Stimulated activated CD4-positive, alpha-beta T cell treated with anti-CD3 and anti-CD28 coated beads, Interleukin-2, amount 100 ng/mL, for 48 hours (primary cell): ENCODE measurements at regions not wholly inside any gene's neighbourhood (a gene's known extent, or its start where the extent isn't known, plus 50 kb on each side); places are given as distances from the start of the nearest gene placed in this dataset.

Experiments
- DNase-seq, 2 donors: peaks; one replicate each; pipeline ENCODE4 v3.0.0-alpha.2; 2020

- DNase-seq, result no peak
Measured at GRCh38 chr2:128714851-128715312, 396.2 kb upstream of the HS6ST1 start.

GRCh38 chr2:128715360-128715759 lies 396.7 kb upstream of the HS6ST1 start:
- no peak for DNase-seq

GRCh38 chr2:128716299-128716721 lies 397.6 kb upstream of the HS6ST1 start:
- DNase-seq, result no peak

- DNase-seq, result no peak
Measured at GRCh38 chr2:128717758-128718710, 399.4 kb upstream of the HS6ST1 start.

GRCh38 chr2:128720080-128721022 lies 401.7 kb upstream of the HS6ST1 start:
- DNase-seq, result no peak

GRCh38 chr2:128721096-128721495 lies 402.4 kb upstream of the HS6ST1 start:
- no peak for DNase-seq

GRCh38 chr2:128722489-128722888 lies 403.8 kb upstream of the HS6ST1 start:
- DNase-seq, result no peak

GRCh38 chr2:128724547-128724946 lies 405.9 kb upstream of the HS6ST1 start:
- DNase-seq, result no peak

GRCh38 chr2:128724972-128725371 lies 406.3 kb upstream of the HS6ST1 start:
- no peak for DNase-seq

- no peak for DNase-seq
Measured at GRCh38 chr2:128726236-128726635, 407.6 kb upstream of the HS6ST1 start.

- DNase-seq, result no peak
Measured at GRCh38 chr2:128726911-128727310, 408.2 kb upstream of the HS6ST1 start.

- no peak for DNase-seq
Measured at GRCh38 chr2:128727404-128727803, 408.7 kb upstream of the HS6ST1 start.

GRCh38 chr2:128727914-128728313 lies 409.2 kb upstream of the HS6ST1 start:
- no peak for DNase-seq

- no peak for DNase-seq
Measured at GRCh38 chr2:128729051-128729450, 410.4 kb upstream of the HS6ST1 start.

- DNase-seq, result no peak
Measured at GRCh38 chr2:128731994-128732650, 413.5 kb upstream of the HS6ST1 start.

GRCh38 chr2:128732976-128733431 lies 414.3 kb upstream of the HS6ST1 start:
- no peak for DNase-seq

GRCh38 chr2:128733450-128733849 lies 414.8 kb upstream of the HS6ST1 start:
- no peak for DNase-seq

- no peak for DNase-seq
Measured at GRCh38 chr2:128734521-128735295, 416.0 kb upstream of the HS6ST1 start.

GRCh38 chr2:128735296-128735960 lies 416.8 kb upstream of the HS6ST1 start:
- DNase-seq, result no peak

GRCh38 chr2:128736046-128736688 lies 417.5 kb upstream of the HS6ST1 start:
- no peak for DNase-seq
